ENCODE measurements at regions not wholly inside any gene's neighbourhood (a gene's known extent, or its start where the extent isn't known, plus 50 kb on each side); places are given as distances from the start of the nearest gene placed in this dataset.
"Not testable (repeated sequence)": the region's sequence is repeated elsewhere in the genome, so short reads cannot be mapped to it uniquely, and the experiment has no call there.

DNA sequence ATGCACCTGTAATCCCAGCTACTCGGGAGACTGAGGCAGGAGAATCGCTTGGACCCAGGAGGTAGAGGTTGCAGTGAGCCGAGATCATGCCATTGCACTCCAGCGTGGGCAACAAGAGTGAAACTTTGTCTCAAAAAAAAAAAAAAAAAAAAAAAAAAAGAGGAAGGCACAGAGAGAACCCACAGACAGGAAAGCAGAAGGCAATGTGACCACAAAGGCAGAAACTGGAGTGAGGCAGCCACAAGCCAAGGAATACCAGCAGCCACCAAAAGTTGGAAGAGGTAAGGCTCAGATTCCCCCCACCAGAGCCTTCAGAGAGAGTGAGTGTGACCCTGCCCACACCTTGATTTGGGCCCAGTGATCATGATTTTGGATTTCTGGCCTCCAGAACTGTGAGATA is 54.7 kb upstream of the E2F3 start:
- not testable (repeated sequence) for FAIRE-seq

DNA sequence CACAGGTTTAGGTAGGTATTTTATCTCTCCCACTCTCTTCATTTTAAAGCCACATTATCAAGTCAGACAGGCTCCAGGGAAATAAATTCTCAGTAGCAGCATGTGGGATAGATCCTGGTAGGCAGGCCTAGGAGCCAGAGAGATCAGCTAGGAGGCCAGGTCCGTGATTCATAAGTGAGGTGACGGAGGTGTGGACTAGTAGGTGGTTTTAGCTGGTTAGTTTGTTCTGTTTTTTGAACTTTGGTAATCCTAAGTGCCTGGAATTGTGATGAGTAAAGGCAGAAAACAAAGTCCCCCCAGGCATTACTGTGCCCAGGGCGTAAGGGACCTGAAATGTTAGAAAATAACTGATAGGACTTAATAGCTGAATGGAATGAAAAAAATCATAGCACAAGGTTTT is 53.6 kb upstream of the E2F3 start:
- FAIRE-seq: no peak

DNA sequence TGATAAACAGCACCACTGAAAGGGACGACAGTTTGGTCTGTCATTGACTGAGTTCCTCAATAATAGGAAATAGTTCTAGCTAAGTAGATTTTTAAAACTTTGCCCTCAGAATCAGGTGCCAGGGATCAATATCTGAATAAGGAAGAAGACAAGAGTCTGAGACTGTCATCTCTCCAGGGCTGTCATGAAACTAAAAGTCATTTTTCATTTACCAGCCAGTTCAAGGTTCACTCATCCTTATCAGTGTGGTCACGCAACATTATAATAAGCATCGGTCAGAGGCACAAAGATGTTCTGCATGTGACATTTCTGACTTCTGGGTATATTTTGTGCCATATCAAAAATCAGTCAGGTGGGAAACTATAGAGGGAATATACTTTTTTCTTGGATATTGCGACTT is 52.5 kb upstream of the E2F3 start:
- no peak for FAIRE-seq

DNA sequence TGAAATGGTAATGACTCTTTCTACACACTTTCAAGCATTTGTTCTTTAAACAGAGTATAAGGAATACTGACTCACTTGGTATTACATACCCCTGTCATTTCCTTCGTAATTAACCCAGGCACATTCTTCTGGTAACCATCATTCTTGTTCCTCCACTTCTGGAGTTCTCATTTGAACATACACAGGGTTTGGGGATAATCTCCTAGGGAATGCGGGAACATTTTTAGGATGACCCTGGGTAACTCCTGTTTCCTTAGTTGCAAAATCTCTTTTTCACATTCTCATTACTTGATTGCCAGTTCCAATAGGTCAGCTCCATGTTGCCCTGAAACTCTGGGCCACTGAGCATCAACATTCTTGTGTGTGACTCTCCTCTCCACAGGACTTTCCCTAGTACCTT is 51.5 kb upstream of the E2F3 start:
- FAIRE-seq: no peak

DNA sequence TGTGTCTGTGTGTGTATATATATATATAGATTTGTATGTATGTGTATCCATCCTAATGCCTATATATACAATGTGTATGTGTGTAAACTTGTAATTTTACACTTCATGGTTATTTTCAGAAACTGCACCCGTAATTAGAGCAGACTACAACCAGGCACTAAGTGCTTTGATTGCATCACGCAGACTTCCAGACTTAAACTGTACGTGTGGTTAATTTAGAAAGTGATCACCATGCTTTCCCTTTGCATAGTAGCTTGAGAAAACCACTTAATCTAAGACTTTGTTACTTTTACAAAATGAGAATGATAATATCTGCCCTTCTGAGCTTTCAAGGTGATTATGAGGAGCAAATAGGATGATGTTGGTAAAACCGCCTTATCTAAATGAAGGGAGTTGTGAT is 50.1 kb upstream of the E2F3 start:
- no peak for FAIRE-seq
